ENCODE measurements at regions not wholly inside any gene's neighbourhood (a gene's known extent, or its start where the extent isn't known, plus 50 kb on each side); places are given as distances from the start of the nearest gene placed in this dataset.
A peak's percentile ranks its signal among the peaks of the same experiment; 100 is the strongest.
"Not testable (repeated sequence)": the region's sequence is repeated elsewhere in the genome, so short reads cannot be mapped to it uniquely, and the experiment has no call there.

DNA sequence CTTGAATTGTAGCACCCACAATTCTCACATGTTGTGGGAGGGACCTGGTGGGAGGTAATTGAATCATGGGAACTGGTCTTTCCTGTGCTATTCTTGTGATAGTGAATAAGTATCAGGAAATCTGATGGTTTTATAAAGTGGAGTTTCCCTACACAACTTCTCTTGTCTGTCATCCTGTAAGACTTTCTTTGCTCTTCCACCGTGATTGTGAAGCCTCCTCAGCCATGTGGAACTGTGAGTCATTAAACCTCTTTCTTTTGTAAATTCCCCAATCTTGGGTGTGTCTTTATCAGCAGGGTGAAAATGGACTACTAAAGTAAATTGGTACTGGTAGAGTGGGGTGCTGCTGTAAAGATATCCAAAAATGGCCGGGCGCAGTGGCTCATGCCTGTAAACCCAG is 215.6 kb downstream of the LIG4 start:
- no peak for DNase-seq

GRCh38 chr13:107994137-107994536 is 221.2 kb downstream of the LIG4 start:
- DNase-seq, result no peak

DNA sequence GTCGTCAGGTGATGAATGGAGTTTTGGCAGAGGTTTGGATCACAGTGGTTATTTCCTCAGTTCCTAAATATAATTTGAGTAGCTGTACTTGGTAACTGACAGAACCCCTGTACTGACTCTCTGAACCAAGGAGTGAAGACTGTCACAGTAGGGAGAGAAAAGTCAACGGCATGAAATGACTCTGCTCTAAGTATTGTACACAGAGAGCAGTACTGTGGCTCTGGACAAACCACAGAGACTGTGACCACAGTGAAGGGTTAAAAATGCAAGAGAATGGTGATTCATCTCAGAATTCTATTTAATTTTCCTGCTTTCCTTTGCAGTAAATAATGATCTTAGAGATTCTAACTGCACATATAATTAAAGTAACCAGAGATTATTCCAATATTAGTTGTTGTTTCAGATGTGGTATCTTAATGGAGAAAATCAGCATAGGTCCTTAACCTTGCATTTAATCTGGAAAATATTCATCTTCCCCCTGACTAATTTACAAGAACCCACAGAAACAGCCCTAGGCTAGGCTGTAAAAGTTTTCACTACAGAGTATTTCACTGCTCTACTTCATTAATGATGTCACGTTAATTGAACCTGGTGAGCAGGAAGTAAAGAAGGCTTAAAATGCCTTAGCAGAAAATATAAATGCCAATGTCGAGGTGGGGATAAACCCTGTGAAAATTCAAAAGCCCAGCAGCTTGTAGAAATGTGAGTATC is 221.9 kb downstream of the LIG4 start:
- no peak for DNase-seq

- no peak for DNase-seq
These were observed 222.8 kb downstream of the LIG4 start for GRCh38 chr13:107992542-107992941.

DNA sequence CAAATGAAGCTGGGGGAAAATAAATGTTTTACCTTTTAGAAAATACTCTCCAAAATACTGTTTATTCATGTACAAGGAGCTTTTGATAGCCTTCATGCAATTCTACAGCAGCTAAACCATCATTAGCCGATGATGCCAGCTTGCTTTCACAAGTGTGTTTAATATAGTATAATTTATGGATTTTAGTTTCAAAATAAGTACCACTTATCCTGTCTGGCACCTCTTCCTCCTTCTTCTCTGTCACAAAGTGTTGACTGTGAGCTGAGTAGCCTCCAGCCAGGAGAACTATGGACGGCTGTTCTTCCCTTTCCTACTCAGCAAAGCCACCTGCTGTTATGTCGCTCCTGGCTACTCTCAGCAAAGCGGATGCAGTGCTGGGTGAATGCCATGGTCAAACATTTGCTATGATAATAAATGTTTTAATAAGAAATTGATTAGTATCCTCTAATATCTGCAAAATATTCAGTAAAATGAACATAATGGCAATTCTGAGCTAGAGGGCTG is 238.2 kb downstream of the LIG4 start:
- peak; percentile 91 for DNase-seq

- DNase-seq, result no peak
These were observed 238.7 kb downstream of the LIG4 start for GRCh38 chr13:107976628-107977027.

DNA sequence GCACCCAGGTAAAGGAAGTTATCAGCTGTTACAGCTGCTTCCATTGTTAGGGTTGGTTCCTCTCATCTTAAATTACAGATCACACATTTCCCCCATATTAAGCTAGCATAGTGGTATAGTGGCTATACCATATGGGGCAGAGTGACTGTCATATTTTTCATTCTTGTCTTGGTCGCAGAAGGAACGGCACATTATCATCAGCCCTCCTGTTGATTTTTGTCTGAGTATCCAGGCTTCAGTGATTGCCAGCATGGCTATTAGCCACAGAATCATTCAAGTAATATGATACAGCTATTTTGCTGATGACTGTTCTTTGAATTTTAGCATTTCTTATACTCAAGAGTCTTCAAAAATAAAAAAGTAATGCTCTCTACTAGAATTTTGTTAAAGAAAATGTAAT is 240.9 kb downstream of the LIG4 start:
- peak; percentile 76 for DNase-seq

DNA sequence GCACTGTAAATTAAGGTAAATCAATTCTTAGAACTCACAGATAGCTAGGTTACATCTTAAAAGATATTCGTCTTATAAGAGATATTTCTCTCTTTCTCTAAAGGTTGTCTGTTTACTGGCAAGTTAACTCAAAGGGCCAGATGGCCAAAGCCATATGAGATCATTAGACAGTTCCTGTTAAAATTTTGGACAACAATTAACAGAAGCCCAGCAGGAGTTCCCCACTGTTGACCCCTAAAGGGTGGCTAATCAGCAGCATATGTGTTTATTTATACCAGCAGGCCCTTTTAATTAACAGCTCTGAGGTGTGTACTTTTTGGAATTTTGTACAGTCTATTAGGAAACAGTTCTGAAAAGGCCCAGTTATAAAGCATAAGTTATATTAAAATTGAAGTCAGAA is 245.8 kb downstream of the LIG4 start:
- peak; percentile 89 for DNase-seq

DNA sequence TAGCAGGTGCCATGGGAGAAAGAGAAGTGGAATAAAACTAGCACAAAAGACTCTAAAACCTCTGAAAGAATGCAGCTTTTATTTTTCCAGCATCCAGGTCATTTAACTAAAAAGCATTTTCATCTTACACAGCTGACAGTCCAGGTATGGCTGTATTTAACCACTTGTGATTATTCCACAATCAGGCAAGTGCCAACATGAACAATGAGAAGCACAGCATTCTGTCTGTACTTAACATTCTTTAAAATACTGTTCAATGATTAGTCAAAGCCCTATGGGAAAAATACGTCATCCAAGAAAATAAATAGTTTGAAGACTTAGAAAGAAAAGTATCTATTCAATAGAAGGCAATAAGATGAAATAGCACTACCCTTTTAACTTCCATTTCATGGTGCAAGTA is 246.9 kb downstream of the LIG4 start:
- DNase-seq, result no peak

GRCh38 chr13:107964395-107964794 is 250.9 kb downstream of the LIG4 start:
- DNase-seq, result peak; percentile 83

GRCh38 chr13:107961849-107962608 is 253.3 kb downstream of the LIG4 start:
- no peak for DNase-seq

DNA sequence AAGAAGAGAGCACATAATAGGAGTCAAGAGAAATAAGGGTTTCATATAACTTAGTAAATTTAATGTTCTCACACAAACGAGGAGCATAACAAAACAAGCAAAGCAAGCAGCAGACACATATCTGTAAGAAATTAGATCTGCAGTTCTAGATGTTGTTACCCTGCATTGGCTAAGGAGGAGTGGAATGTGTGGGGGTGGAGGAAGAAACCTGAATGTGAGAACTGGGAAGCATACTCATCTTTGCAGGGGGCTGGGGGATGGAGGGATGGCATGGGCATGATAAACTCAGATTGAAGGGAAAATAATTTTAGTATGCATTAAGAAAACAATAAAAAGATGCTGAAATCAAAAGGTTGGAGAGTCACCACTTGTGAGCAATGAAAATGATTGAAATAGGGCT is 255.0 kb downstream of the LIG4 start:
- no peak for DNase-seq

DNA sequence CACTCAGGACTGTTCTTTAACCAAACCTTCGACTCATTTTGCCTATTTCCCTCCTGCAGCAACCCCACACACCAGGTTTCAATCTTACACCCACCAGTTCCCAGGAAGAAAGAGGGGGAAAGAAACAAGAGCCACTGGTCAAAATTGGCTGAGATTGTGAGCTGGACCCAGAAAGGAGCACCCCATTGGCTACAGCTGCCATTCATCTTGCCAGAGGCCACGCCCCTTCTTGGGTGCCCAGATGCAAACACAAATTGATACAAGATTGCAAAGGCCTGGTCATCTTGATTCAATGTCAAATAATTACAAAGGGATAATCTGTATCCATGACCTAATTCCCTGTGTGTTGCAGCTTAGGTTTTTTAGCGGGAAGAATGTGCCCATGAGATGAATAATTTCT is 258.4 kb downstream of the LIG4 start:
- no peak for DNase-seq

DNA sequence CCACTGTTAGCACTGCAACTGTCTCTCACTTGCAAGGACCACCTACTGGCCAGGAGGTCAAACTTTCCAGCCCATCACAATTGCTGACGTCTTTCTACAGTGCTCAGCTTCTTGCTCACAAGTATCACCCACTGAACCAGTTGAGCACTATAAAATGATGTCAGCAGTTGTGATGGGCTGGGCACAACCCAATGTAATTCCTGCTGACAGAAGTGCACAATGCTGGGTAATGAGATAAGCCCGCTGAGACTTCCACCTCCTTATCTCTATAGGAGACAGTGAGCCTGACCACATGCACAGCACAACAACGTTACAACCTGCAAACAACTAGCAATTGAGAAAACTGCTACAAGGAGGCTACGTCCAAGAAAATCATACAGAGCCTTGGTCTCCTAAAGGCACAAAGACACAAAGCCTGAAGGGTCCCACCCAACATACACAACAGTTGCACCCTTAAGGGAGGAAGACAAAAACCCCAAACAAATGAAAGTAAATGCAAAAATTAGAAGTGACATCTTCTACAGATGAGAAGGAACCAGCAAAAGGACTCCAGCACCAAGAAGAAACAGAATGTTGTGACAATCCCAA is 273.2 kb downstream of the LIG4 start:
- DNase-seq, result no peak

DNA sequence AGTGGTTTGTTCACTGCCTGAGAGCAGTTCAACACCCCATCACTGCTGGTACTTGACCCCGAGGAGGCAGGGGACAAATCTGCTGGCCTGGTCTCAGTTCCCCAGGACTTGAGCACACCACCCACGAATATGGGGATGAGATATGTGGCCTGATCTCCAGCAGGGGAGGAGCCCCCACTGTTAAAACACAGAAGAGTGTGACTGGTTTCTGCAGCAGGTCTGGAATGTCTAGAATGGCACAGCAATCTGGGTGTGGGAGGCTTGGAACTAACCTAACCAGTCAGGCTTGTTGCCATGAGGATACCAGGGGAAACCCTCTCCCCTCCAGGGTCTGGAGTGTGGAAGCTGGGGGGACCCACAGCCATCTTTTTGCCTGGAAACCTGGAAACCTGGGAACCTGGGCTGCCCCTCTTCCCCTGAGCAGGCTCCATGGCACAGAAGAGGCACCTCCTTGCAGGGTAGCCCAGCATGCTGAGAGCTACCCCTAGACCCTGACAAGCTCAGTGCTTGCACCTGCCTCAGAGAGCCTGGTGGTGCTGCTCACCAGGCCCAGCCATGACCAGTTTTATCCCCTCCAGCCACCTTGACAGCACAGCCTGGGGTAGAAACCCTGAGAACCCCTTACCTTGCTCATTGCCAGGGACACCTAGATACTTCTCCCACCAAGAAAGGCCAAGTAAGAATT is 273.8 kb downstream of the LIG4 start:
- no peak for DNase-seq

GRCh38 chr13:107937848-107938247 is 277.5 kb downstream of the LIG4 start:
- no peak for DNase-seq

DNA sequence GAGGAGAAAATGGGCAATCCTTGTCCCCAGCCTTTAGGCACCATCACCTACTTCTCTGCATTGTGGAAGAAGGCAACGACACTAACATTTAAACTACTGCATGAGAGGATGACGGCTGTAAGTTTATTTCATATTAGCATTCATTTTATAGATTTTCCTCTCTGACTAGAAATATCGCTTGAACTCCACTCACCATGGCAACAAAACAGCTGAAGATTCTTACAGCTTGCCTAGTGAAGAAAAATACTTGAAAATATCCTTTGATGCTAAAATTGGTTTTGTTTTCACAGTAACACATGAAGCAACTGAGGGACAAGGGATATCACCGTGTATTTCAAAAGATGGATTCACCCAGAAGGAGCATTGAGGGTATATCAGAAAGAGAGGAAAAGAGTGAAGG is 284.3 kb downstream of the LIG4 start:
- DNase-seq, result no peak

DNA sequence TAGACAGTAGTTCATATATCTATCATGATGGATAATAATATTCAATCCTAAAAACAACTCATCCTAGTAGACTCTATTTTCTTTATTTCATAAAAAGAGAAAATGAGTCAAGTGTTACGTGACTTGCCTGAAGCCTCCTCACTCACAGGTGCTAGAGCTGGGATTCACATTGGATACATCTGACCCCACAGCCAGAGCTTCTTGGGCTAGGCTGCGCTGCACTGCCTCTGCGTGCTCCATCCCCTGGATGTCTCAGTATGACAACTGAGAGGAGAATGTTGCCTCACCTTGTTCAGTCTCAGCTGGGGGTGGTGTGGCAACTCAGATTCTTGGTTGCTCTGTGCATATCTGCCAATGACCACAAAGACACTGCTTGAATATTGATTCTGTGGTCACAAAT is 286.6 kb downstream of the LIG4 start:
- DNase-seq, result no peak

DNA sequence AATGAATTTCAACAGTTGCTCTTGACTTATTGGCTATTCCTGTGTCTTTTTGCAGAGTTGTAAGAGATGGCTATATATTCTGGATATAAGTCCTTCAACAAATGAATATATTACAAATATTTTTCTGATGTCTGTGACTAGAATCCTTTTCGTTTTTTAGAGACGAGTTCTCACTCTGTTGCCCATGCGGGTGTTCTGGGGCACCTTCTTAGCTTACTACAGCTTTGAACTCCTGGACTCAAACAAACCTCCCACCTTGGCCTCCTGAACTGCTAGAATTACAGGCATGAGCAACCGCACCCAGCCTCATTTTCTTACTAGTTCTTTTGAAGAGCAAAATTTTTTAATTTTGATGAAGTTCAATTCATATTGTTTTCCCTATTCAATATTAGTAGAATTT is 287.8 kb downstream of the LIG4 start:
- DNase-seq, result no peak

DNA sequence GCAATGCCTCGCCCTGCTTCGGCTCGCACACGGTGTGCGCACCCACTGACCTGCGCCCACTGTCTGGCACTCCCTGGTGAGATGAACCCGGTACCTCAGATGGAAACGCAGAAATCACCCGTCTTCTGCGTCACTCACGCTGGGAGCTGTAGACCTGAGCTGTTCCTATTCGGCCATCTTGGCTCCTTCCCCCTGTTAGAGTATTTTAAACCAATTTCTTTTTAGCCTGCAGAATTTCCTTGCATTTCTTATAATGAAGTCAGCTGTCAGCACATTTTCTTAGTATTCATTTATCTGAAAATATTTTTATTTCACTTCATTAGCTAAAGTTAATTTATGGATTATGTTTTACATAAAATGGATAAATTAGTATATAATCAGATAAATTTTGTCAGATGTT is 288.8 kb downstream of the LIG4 start:
- DNase-seq, result peak; percentile 11

GRCh38 chr13:107916902-107917301 is 298.4 kb downstream of the LIG4 start:
- not testable (repeated sequence) for DNase-seq

- DNase-seq, result no peak
These were observed 302.6 kb downstream of the LIG4 start for GRCh38 chr13:107912745-107913144.

DNA sequence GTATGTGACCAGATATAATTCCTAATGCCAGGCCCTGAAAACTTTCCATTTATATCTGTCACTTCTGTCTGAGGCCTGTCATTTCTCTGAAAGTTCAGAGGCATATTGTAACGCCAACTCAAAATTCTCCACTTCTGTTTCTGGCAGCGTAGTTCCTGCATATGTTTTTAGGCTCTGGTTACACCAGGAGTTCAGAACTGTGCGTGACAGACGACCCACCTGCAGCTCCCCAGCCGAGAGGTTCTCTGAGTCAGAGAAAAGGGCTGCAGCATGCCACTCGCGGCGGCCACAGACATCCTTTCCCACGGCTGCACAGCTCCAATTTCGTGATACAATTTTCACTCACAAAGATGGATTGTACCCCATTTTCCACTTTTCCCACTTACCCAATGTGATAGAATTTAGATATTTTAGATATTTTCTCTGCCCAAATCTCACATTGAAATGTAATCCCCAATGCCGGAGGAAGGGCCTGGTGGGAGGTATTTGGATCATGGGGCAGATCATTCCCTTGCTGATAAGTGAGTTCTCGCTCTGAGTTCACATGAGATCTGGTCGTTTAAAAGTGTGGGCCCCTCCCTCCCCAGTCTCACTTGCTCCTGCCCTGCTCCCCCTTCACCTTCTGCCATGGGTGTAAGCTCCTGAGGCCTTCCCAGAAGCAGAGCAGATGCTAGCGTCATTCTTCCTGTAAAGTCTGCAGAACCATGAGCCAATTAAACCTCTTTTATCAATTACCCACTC is 308.1 kb downstream of the LIG4 start:
- DNase-seq, result no peak
